ENCODE measurements at regions not wholly inside any gene's neighbourhood (a gene's known extent, or its start where the extent isn't known, plus 50 kb on each side); places are given as distances from the start of the nearest gene placed in this dataset.

DNA sequence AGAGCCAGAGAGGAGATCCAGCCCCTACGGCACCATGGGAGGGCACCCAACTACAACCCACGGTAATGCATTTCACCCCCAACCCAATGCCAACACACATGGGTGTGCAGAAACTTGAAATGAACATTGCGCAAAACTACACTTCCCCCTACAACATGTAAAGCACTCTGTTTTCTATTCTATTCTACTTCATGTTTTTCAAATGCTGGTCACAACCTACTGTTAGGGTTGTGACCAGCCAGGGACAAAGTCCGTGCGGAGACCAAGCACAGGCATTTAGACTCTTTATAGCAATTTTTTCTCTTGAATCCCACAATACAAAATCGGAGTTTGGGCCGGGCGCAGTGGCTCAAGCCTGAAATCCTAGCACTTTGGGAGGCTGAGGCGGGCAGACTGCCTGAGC lies 90.6 kb downstream of the MRPL14 start:
- TF ChIP-seq POLR2A (IDR thresholded peaks at IDR 0.05) (no peak), CTCF (IDR thresholded peaks at IDR 0.05) (no peak), POLR2AphosphoS5 (IDR thresholded peaks at IDR 0.05) (no peak)

Data from breast epithelium (tissue), 3 donors.